NCI-H446 (cell line): ENCODE measurements at regions not wholly inside any gene's neighbourhood (a gene's known extent, or its start where the extent isn't known, plus 50 kb on each side); places are given as distances from the start of the nearest gene placed in this dataset.
A peak's percentile ranks its signal among the peaks of the same experiment; 100 is the strongest.

Source experiments
- DNase-seq, 2 experiments: peaks; one replicate each; lab custom pipeline; 2025; lab: John Stamatoyannopoulos, UW

- DNase-seq: no peak
These were observed 382.0 kb downstream of the GXYLT1 start for GRCh38 chr12:41762691-41763090.

- no peak for DNase-seq
These were observed 399.1 kb downstream of the GXYLT1 start for GRCh38 chr12:41745593-41745992.

DNA sequence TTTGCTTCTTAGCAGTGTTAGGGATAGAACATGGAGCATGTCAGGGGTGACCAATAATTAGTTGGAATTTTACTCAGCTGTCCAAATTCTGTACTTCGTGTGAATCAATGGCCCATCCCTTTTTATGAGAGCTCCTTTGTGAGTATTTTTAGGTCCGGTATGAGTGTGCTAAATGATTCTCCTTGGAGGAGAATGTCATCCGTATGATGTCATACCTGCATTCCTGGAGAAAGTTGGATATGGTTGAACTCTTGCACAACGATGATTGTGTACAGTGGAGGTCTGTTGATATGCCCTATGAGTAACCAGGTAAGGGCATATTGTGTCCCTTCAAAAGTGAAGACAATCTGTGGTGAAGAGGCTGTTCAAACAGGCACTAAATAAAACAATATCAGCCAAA lies 400.8 kb downstream of the GXYLT1 start:
- DNase-seq: no peak

DNA sequence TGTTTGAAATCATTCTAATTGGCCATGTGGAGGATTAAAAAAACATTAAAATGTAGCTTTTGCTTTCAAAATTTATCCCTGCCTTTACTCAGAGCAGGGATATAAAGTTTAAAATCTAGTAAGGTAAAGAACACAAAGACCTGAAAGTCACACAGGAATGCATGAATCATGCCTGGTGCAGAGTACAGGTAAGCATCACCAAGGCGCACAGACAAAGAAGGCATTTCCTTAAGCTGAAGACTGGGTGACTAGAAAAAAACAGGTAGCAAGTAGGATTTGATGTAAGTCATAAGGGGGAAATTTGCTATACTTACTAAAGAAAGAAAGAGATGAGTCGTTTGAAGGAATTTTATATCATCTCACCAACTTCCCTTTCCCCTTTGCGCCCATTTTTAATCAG lies 405.6 kb downstream of the GXYLT1 start:
- DNase-seq: no peak

GRCh38 chr12:41737423-41737822 lies 407.3 kb downstream of the GXYLT1 start:
- no peak for DNase-seq

GRCh38 chr12:41736436-41736835 lies 408.2 kb downstream of the GXYLT1 start:
- DNase-seq: no peak

- no peak for DNase-seq
These were observed 413.0 kb downstream of the GXYLT1 start for GRCh38 chr12:41731691-41732090.

- DNase-seq: no peak
These were observed 413.6 kb downstream of the GXYLT1 start for GRCh38 chr12:41731061-41731460.

DNA sequence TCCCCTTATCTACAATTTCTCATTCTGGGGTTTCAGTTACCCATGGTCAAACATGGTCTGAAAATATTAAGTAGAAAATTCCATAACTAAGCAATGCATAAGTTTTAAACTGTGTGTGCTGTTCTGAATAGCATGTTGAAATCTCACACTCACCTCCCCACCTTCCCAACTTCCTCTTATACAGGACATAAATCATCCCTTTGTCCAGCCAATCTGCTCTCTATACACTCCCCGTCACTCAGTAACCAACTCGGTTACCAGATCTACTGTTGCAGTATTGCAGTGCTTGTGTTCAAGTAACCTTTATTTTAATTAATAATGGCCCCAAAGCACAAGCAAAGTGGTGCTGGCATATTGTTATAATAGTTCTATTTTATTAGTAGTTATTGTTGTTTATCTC lies 420.5 kb downstream of the GXYLT1 start:
- no peak for DNase-seq

- DNase-seq: no peak
These were observed 425.5 kb downstream of the GXYLT1 start for GRCh38 chr12:41719214-41719613.

DNA sequence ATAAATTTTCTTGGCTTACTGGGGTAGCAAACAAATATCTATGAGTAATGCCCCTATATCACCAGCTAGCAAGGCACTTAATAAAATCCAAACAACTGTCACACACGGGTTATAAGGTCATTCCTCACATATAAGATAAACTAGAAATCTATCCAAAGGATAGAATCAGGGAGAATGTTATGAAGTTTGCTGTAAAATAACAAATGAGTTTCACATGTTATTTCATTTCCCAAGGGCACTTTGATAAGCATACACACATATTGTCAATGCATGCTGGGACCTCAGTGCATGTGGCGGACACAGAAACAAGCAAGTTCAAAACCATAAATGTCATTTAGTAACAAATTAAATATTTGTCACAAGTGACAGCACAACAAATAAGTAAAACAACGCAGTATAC lies 429.4 kb downstream of the GXYLT1 start:
- DNase-seq: no peak

- DNase-seq: no peak
These were observed 435.0 kb downstream of the GXYLT1 start for GRCh38 chr12:41709463-41710285.

DNA sequence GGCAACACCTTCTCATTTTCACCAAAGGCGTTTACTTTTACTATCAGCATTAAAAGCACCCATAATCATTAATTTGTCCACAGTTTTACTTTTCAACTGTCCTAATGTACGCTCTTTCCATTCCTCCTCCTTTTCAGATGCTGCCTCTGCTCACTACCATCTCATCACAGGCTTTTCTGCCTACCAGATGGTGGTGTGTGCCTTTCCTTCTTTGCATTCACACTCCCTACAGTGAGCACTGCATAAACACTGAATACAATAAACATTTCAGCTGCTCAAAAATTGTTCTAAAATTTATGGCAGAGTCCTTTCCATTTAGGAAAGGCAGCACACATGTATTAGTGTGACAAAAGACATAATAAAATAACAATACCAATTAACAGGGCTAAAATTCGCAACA lies 435.7 kb downstream of the GXYLT1 start:
- DNase-seq: no peak

DNA sequence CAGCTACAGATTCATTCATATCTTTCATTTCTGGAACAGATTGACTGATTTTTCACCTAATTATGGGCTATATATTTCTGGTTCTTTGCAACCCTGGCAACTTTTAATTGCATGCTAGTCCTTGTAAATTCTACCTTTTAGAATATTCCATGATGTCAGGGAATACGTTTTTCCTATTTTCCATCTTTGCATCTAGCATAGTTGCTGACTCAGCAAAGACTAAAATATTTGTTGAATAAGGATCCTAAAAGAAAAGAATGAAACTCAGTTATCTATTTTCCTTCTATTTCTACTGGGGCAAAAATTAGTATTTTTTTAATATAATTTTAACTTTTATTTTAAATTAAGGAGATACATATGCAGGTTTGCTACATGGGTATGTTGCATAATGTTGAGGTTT lies 438.3 kb downstream of the GXYLT1 start:
- no peak for DNase-seq

DNA sequence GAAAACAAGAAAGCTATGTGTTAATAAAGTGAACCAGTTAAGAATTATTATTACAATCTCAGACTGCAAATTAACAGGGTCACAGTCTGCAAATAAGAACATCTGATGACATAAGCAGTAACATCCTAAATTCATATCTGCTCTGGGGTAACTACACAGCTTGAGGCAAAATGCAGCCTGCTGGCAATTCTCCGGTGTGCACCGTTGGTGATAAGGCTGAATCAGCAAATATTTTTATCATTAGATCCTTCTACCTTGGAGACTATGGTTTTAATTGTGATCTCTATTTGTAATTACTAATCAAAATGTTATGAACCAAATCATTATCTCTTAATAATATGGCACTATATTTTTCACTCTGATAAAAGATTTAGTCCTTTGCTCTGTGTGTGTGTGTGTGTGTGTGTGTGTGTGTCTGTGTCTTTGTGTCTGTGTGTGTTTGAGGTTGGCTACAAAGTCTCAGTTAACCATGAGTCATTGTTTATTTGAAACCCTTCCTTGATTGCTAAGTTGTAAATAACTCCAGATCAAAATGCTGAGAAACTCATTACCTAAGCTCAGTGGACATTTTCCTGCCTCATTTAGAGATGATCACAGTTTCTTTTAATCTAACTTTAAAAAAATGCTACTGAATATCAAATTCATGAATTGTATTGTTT lies 442.6 kb downstream of the GXYLT1 start:
- no peak for DNase-seq

- DNase-seq: no peak
These were observed 443.7 kb downstream of the GXYLT1 start for GRCh38 chr12:41700940-41701339.

DNA sequence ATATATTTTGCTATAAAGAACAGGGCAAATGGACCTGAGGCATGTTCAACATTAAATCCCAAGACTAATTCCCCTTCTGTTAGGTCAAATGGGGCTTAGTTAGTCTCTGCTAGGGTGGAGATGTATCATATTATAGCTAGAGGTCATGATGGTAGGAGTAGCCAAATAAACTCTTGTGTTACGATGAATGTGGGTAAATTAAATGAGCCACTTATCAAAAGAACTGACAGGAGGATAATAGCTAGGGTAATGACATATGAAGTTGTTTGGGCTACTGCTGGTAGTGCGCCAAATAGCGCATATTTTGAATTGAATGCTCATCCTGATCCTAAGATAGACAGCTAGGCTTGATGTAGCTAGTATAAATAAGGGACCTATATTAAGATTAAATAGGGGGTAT lies 445.0 kb downstream of the GXYLT1 start:
- DNase-seq: peak in 1 of 2 experiments; percentile 28

GRCh38 chr12:41697161-41697560 lies 447.5 kb downstream of the GXYLT1 start:
- DNase-seq: no peak

GRCh38 chr12:41684997-41685396 lies 459.7 kb downstream of the GXYLT1 start:
- DNase-seq: no peak

GRCh38 chr12:41683513-41684240 lies 461.0 kb downstream of the GXYLT1 start:
- DNase-seq: no peak

- no peak for DNase-seq
These were observed 461.7 kb downstream of the GXYLT1 start for GRCh38 chr12:41683023-41683422.

DNA sequence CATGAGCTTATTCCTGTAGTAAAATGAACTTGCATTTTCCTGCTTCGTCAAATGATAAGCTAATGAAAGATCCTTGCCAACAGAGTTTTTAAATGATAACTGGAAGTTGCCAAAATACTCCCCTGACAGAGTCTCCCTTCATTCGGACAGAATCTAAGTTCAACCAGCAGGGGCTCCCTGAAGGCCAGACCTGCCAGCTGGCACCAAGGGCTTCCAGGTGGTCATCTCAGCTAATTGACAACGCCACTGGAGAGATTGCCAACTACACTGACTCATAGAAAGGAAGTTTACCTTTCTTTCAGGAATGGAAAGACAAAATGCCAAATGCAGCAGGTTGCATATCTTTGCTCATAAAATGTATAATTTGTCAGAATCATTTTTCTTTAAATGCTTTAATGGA lies 462.8 kb downstream of the GXYLT1 start:
- DNase-seq: peak in 1 of 2 experiments; percentile 34

DNA sequence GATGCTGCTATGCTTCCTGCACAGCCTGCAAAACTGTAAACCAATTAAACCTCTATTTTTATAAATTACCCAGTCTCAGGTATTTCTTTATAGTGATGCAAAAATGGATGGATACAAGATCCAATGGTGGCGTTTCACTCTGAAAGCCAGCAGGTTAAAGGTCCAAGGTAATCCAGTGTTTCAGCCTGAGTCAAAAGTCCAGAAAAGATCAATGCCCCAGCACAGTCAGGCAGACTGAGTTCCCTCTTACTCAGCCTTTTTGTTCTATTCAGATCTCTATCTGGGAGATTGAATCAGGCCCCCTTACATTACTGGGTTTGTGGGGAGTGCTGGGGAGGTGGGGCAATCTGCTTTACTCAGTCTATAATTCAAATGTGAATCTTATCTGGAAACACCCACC lies 464.5 kb downstream of the GXYLT1 start:
- no peak for DNase-seq
